Activated B cell treated with CpG ODN at 0.5 μM for 24 hours (primary cell): ENCODE measurements at regions not wholly inside any gene's neighbourhood (a gene's known extent, or its start where the extent isn't known, plus 50 kb on each side); places are given as distances from the start of the nearest gene placed in this dataset.

Source experiments
- ATAC-seq: fragments of 200-7000 bp; cut with Tn5 transposase; one replicate; pipeline ENCODE4 v1.10.0; 2021; ENCODE audit warnings: low read depth, mild to moderate bottlenecking, moderate library complexity
- CTCF ChIA-PET: fragments of 350-600 bp; sonication (Branson Sonifier 250); formaldehyde crosslinking; loops from one replicate; lab custom pipeline; 2021; ENCODE audit warnings: antibody characterized with exemption; lab: Charles Lee
- POLR2A ChIA-PET: fragments of 350-600 bp; sonication (Branson Sonifier 250); formaldehyde crosslinking; loops from one replicate; lab custom pipeline; 2021; ENCODE audit warnings: antibody characterized with exemption; lab: Charles Lee
- DNase-seq: peaks from one replicate; pipeline ENCODE4 v3.0.0; 2022
- H3K27ac Mint-ChIP-seq: one replicate; pipeline ENCODE4 v1.8.0; 2020; ENCODE audit warnings: mixed read lengths
- H3K27me3 Mint-ChIP-seq: one replicate; pipeline ENCODE4 v1.8.0; 2021; ENCODE audit warnings: mixed read lengths
- H3K36me3 Mint-ChIP-seq: one replicate; pipeline ENCODE4 v1.8.0; 2021; ENCODE audit warnings: low read depth, mixed read lengths
- H3K4me1 Mint-ChIP-seq: one replicate; pipeline ENCODE4 v1.8.0; 2021; ENCODE audit warnings: mixed read lengths
- H3K4me3 Mint-ChIP-seq: one replicate; pipeline ENCODE4 v1.8.0; 2020; ENCODE audit warnings: mild to moderate bottlenecking, mixed read lengths
- H3K9me3 Mint-ChIP-seq: one replicate; pipeline ENCODE4 v1.8.0; 2020; ENCODE audit warnings: mixed read lengths
- intact Hi-C: fragments of 100-400 bp; cut with micrococcal nuclease; formaldehyde crosslinking; loops from one replicate; pipeline ENCODE4 v1.15.1; 2024
- TF ChIP-seq, protein P1 (sequence below): fragments of 200-600 bp; IDR thresholded peaks from one replicate; pipeline ENCODE4 v1.8.0; 2022; ENCODE audit warnings: antibody characterized with exemption, mild to moderate bottlenecking

- no peaks in the 10 kb centered on the region for H3K27me3 Mint-ChIP-seq
- ChIA-PET POLR2A (no interaction called here), CTCF (interaction anchor here (1.2 kb wide), 1 partner anchor 25 kb away, joined by 4 read pairs; no protein-coding TSS in a partner anchor)
- DNase-seq (no peak), ATAC-seq (no peak)
- peaks cover 3% of the 10 kb centered on the region for H3K9me3 Mint-ChIP-seq
- no peak overlapping the region for H3K27ac Mint-ChIP-seq
- peaks cover 8% of the 10 kb centered on the region for H3K4me1 Mint-ChIP-seq
- no peak overlapping the region for H3K4me3 Mint-ChIP-seq
- TF ChIP-seq, protein P1, sequence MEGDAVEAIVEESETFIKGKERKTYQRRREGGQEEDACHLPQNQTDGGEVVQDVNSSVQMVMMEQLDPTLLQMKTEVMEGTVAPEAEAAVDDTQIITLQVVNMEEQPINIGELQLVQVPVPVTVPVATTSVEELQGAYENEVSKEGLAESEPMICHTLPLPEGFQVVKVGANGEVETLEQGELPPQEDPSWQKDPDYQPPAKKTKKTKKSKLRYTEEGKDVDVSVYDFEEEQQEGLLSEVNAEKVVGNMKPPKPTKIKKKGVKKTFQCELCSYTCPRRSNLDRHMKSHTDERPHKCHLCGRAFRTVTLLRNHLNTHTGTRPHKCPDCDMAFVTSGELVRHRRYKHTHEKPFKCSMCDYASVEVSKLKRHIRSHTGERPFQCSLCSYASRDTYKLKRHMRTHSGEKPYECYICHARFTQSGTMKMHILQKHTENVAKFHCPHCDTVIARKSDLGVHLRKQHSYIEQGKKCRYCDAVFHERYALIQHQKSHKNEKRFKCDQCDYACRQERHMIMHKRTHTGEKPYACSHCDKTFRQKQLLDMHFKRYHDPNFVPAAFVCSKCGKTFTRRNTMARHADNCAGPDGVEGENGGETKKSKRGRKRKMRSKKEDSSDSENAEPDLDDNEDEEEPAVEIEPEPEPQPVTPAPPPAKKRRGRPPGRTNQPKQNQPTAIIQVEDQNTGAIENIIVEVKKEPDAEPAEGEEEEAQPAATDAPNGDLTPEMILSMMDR: no peak
- intact Hi-C loops: no loop called here
- no peaks in the 10 kb centered on the region for H3K36me3 Mint-ChIP-seq
These were observed 119.8 kb downstream of the BTBD3 start for GRCh38 chr20:12037521-12037920.

DNA sequence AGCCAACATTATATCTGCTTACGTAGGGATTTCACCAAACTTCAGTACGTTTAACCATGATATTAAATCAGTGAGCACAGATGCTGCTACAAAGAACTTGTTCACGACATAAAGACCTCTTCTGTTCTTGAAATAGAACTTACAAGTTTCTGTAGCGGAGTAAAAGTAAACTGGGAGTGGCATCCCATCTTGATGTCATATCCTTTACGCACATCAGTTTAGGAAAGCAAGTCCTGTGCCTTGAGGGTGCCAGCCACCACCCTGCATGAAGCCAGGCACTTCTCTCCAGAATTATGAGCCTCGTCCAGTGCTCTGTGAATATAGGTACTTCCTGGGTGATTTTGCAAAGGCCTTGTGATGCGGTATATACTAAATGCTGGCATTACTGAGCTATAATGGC, 122.6 kb downstream of the BTBD3 start:
- TF ChIP-seq, protein P1: no peak

DNA sequence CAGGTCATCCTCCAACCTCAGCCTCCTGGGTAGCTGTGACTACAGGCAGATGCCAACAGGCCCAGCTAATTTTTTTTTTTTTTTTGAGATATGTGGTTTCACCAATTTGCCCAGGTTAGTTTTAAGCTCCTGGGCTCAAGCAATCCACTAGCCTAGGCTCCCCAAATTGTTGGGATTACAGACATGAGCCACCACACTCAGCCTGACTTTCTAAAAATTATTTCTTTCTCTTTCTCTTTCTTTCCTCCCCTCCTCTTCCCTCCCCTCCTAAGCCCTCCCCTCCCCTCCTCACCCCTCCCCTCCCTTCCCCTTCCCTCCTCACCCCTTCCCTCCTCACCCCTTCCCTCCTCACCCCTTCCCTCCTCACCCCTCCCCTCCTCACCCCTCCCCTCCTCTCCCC, 127.3 kb downstream of the BTBD3 start:
- ChIA-PET CTCF (no interaction called here), POLR2A (no interaction called here)
- no peaks in the 10 kb centered on the region for H3K36me3 Mint-ChIP-seq
- H3K27me3 Mint-ChIP-seq: no peaks in the 10 kb centered on the region
- intact Hi-C loops: no loop called here
- no peak overlapping the region for H3K4me3 Mint-ChIP-seq
- no peak overlapping the region for H3K27ac Mint-ChIP-seq
- DNase-seq (no peak), ATAC-seq (no peak)
- TF ChIP-seq, protein P1: no peak
- H3K9me3 Mint-ChIP-seq: peaks cover 3% of the 10 kb centered on the region
- H3K4me1 Mint-ChIP-seq: peaks cover 5% of the 10 kb centered on the region

More for the DNA sequence above, 122.6 kb downstream of the BTBD3 start:
- no peaks in the 10 kb centered on the region for H3K36me3 Mint-ChIP-seq
- CTCF ChIA-PET: no interaction called here
- POLR2A ChIA-PET: no interaction called here
- no peak overlapping the region for H3K27ac Mint-ChIP-seq
- intact Hi-C loops: no loop called here
- no peak overlapping the region for H3K4me3 Mint-ChIP-seq
- peaks cover 8% of the 10 kb centered on the region for H3K4me1 Mint-ChIP-seq
- DNase-seq: no peak
- peaks cover 3% of the 10 kb centered on the region for H3K9me3 Mint-ChIP-seq
- no peak for ATAC-seq
- no peaks in the 10 kb centered on the region for H3K27me3 Mint-ChIP-seq

DNA sequence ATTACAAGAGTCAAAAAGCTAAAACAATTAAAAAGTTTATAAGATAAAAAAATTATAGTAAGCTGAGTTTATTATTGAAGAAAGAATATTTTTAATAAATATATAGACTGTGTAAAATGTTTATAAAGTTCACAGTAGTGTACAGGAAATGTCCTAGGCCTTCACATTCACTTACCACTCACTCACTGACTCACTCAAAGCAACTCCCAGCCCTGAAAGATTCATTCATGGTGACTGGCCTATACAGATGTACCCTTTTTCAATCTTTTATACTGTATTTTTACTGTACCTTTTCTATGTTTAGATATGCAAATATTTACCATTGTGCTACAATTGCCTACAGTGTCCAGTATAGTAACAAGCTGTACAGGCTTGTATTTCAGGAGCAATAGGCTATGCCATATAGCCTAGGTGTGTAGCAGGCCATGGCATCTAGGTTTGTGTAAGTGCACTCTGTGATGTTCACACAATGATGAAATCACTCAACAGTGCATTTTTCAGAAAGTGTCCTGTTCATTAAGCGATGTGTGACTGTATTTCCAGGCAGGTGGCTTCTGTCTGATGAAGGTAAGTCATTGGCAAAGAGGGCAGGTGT, 130.2 kb downstream of the BTBD3 start:
- Mint-ChIP-seq H3K4me3 (no peak overlapping the region), H3K9me3 (no peaks in the 10 kb centered on the region), H3K36me3 (no peaks in the 10 kb centered on the region), H3K4me1 (peaks cover 20% of the 10 kb centered on the region), H3K27me3 (no peaks in the 10 kb centered on the region), H3K27ac (no peak overlapping the region)
- TF ChIP-seq, protein P1: no peak
- DNase-seq: no peak
- ATAC-seq: no peak
- POLR2A ChIA-PET: no interaction called here
- intact Hi-C loops: no loop called here
- CTCF ChIA-PET: no interaction called here

GRCh38 chr20:12049125-12049524, 131.4 kb downstream of the BTBD3 start:
- no peaks in the 10 kb centered on the region for H3K36me3 Mint-ChIP-seq
- H3K27ac Mint-ChIP-seq: no peak overlapping the region
- no peak for DNase-seq
- H3K4me3 Mint-ChIP-seq: no peak overlapping the region
- ChIA-PET CTCF (no interaction called here), POLR2A (no interaction called here)
- H3K4me1 Mint-ChIP-seq: peaks cover 32% of the 10 kb centered on the region
- H3K9me3 Mint-ChIP-seq: no peaks in the 10 kb centered on the region
- intact Hi-C loops: no loop called here
- no peaks in the 10 kb centered on the region for H3K27me3 Mint-ChIP-seq
- no peak for ATAC-seq
- TF ChIP-seq, protein P1: no peak
